GM12872 (cell line): ENCODE measurements at regions not wholly inside any gene's neighbourhood (a gene's known extent, or its start where the extent isn't known, plus 50 kb on each side); places are given as distances from the start of the nearest gene placed in this dataset.

ENCODE experiments used
- CTCF ChIP-seq: IDR thresholded peaks from 3 replicates; pipeline ENCODE4 v1.5.1; 2011; ENCODE audit warnings: low read depth, mild to moderate bottlenecking, low read length, moderate library complexity; ENCODE audit not compliant: insufficient read depth

- no peak for TF ChIP-seq CTCF
Observed at GRCh38 chr2:3094999-3095958, 282.3 kb downstream of the EIPR1 start.

DNA sequence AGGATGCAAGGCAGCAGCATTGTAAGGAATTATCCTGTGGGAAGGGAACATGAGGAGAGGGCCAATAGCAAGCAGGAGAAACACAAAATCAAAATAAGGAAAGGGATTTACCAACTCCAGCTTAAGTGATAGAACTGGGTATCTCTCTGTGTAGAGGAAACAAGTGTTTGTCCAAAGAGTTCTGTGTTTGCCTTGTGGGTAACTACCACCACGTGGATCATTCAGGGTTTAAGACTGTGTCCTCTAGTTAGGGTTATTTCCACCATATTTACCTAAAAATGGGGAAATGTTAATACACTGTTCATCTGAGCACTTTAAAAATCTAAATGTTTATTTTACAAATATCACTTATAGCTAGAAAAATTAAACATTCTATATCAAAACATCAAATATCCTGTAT lies 283.3 kb downstream of the EIPR1 start:
- no peak for TF ChIP-seq CTCF

GRCh38 chr2:3091696-3092095 lies 285.9 kb downstream of the EIPR1 start:
- TF ChIP-seq CTCF = no peak

DNA sequence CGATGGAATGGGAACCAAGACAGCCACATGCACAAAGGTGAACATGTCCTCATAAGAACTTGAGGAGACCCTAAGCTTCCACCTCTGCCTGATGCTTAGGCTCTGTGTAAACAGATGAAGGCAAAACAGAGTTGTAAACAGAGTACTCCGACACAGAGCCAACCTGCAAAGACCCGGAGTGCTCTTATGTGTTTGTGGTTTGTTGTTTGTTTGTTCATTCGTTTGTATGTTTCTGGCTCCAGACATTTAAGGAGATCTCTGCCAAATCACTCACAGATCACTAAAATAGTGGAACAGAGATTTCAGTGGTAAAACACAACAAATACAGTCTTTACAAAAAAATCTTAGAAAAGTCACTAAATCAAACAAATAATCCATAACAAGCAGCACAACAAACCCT lies 294.9 kb downstream of the EIPR1 start:
- TF ChIP-seq CTCF = no peak

DNA sequence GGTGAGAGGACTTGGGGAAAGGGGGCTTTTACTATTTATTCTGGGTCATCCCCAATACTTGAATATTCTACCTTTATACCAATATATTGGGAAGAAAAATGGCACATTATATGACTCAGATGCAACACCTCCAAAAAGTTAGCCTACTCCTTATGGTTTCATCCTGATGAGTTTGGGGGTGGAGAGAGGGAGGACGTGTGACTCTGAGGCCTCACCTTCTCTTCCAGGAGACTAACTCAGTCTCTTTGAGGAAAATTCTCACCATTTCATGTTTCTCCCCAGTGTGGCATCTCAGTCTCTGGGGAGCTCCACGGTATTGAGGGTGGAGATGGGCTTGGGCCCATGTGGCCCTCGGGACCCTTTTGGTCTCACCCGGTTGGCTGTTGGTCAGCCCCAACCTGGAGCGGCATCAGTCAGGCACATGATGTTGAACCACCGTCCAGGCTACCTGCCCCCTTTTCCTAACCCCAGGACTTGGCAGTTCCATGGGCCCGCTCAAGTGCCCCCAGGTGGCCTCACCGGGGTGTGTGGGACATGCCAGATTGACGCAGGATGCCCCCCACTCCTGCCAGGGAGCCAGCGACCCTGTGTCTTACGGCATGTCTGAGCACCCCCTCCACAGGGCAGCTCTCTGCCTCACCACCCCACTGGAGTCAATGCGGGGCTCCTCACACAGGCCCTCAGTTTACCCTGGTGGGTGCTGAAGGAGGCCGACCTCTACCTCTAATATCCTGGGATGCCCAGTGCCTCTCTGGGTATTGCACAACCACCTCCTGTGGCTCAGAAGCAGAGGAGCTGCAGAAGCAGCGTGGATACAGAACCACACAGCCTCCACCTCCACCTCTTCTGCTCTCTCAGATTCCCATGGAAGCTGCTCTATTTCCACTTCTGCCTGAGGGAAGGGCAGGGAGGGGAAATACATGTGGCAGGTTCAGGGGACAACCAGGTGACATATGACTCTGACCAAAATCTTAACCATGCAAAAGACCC lies 297.4 kb downstream of the EIPR1 start:
- TF ChIP-seq CTCF = no peak

DNA sequence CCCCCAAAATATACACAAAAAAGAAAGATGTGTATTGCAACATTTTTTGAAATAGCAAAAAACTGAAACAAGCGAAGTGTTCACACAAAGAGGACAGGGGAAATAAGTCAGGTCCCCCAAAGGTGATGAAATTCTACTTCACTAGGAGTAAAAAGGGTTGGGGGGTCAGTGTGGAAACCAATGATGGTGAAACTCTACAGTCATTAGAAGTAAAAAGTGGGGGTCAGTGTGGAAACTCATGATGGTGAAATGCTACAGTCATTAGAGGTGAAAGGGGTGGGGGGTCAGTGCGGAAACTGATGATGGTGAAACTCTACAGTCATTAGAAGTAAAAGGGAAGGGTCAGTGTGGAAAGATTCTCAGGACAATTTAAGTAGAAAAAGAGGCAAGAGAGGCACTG lies 298.2 kb downstream of the EIPR1 start:
- no peak for TF ChIP-seq CTCF

DNA sequence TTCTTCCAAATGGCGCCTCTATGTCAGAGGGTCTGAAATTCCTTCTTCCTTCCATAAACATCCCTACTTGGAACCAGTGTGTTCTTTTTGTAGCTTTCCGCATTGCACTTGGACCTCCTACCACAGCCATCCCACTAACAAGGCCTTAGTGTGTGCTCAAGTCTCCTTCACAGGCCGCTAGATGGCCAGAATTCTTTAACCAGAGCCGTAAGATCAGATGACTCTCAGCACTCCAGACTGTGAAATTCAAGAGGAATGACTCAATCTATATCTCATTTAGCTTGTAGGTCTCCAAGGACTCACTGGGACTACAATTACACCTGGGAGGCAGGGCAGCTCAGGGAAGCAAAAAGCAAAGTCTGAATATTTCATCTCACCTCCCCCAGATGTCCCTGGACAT lies 298.9 kb downstream of the EIPR1 start:
- no peak for TF ChIP-seq CTCF
